SK-N-SH treated with all-trans-retinoic acid at 6 μM for 48 hours (cell line): ENCODE measurements at regions not wholly inside any gene's neighbourhood (a gene's known extent, or its start where the extent isn't known, plus 50 kb on each side); places are given as distances from the start of the nearest gene placed in this dataset.

Experiments
- ATAC-seq: fragments of 200-7000 bp; cut with Tn5 transposase; 3 replicates; pipeline ENCODE4 v1.9.1; 2020; ENCODE audit warnings: mild to moderate bottlenecking, moderate library complexity
- ARNTL ChIP-seq: fragments of 450-650 bp; formaldehyde crosslinking; IDR thresholded peaks from 2 replicates; pipeline ENCODE4 v1.5.0; 2020; ENCODE audit warnings: low read depth, mild to moderate bottlenecking, moderate library complexity, borderline replicate concordance
- BACH2 ChIP-seq: fragments of 250-450 bp; sonication (Bioruptor Pico); IDR thresholded peaks from 2 replicates; pipeline ENCODE4 v1.9.0; 2021; ENCODE audit warnings: mild to moderate bottlenecking, borderline replicate concordance
- CSDC2 ChIP-seq: fragments of 250-450 bp; sonication (Bioruptor Pico); IDR thresholded peaks from 2 replicates; pipeline ENCODE4 v1.5.0; 2020; ENCODE audit warnings: mild to moderate bottlenecking, moderate library complexity
- CSRNP3 ChIP-seq: fragments of 250-450 bp; sonication (Bioruptor Pico); IDR thresholded peaks from 2 replicates; pipeline ENCODE4 v1.5.1; 2021; ENCODE audit warnings: mild to moderate bottlenecking, moderate library complexity
- ESRRG ChIP-seq: fragments of 250-450 bp; sonication (Bioruptor Pico); IDR thresholded peaks from 2 replicates; pipeline ENCODE4 v1.6.1; 2021; ENCODE audit warnings: mild to moderate bottlenecking
- GLIS3 ChIP-seq: fragments of 250-450 bp; sonication (Bioruptor Pico); IDR thresholded peaks from 2 replicates; pipeline ENCODE4 v1.5.0; 2020; ENCODE audit warnings: mild to moderate bottlenecking, moderate library complexity
- ISL1 ChIP-seq: fragments of 250-450 bp; sonication (Bioruptor Pico); IDR thresholded peaks from 2 replicates; pipeline ENCODE4 v2.1.2; 2022; ENCODE audit warnings: mild to moderate bottlenecking, moderate library complexity
- OSR1 ChIP-seq: fragments of 250-450 bp; sonication (Bioruptor Pico); IDR thresholded peaks from 2 replicates; pipeline ENCODE4 v1.8.0; 2022; ENCODE audit warnings: moderate library complexity, mild to moderate bottlenecking, inconsistent platforms
- PATZ1 ChIP-seq: fragments of 250-450 bp; sonication (Bioruptor Pico); IDR thresholded peaks from 2 replicates; pipeline ENCODE4 v1.8.0; 2020; ENCODE audit warnings: mild to moderate bottlenecking, moderate library complexity, borderline replicate concordance
- POU6F1 ChIP-seq: fragments of 250-450 bp; sonication (Bioruptor Pico); IDR thresholded peaks from 2 replicates; pipeline ENCODE4 v1.8.0; 2021; ENCODE audit warnings: low read depth, mild to moderate bottlenecking, moderate library complexity, borderline replicate concordance
- PPARA ChIP-seq: fragments of 250-450 bp; sonication (Bioruptor Pico); IDR thresholded peaks from 2 replicates; pipeline ENCODE4 v1.5.0; 2020; ENCODE audit warnings: mild to moderate bottlenecking, borderline replicate concordance
- RARB ChIP-seq: fragments of 250-450 bp; sonication (Bioruptor Pico); IDR thresholded peaks from 2 replicates; pipeline ENCODE4 v1.8.0; 2021; ENCODE audit warnings: mild to moderate bottlenecking, moderate library complexity
- SNAI2 ChIP-seq: fragments of 250-450 bp; sonication (Bioruptor Pico); IDR thresholded peaks from 2 replicates; pipeline ENCODE4 v1.5.0; 2020; ENCODE audit warnings: mild to moderate bottlenecking, moderate library complexity
- TOX ChIP-seq: fragments of 250-450 bp; sonication (Bioruptor Pico); IDR thresholded peaks from 2 replicates; pipeline ENCODE4 v1.8.0; 2021; ENCODE audit warnings: mild to moderate bottlenecking, moderate library complexity, borderline replicate concordance
- TSHZ2 ChIP-seq: fragments of 250-450 bp; sonication (Bioruptor Pico); IDR thresholded peaks from 2 replicates; pipeline ENCODE4 v1.5.0; 2020; ENCODE audit warnings: mild to moderate bottlenecking, moderate library complexity
- ZC3H10 ChIP-seq: fragments of 250-450 bp; sonication (Bioruptor Pico); IDR thresholded peaks from 2 replicates; pipeline ENCODE4 v1.5.1; 2021; ENCODE audit warnings: mild to moderate bottlenecking, moderate library complexity
- ZFP3 ChIP-seq: fragments of 250-450 bp; sonication (Bioruptor Pico); IDR thresholded peaks from 2 replicates; pipeline ENCODE4 v1.5.0; 2020; ENCODE audit warnings: mild to moderate bottlenecking, moderate library complexity
- ZFP30 ChIP-seq: fragments of 450-650 bp; formaldehyde crosslinking; IDR thresholded peaks from 2 replicates; pipeline ENCODE4 v1.5.0; 2022; ENCODE audit warnings: mild to moderate bottlenecking, moderate library complexity
- ZNF565 ChIP-seq: fragments of 450-650 bp; formaldehyde crosslinking; conservative IDR thresholded peaks from 2 replicates; pipeline ENCODE4 v1.5.0; 2020; ENCODE audit warnings: low read depth, mild to moderate bottlenecking, moderate library complexity
- ZNF70 ChIP-seq: fragments of 450-650 bp; formaldehyde crosslinking; IDR thresholded peaks from 2 replicates; pipeline ENCODE4 v1.5.0; 2020; ENCODE audit warnings: mild to moderate bottlenecking, moderate library complexity
- ZNF8 ChIP-seq: fragments of 450-650 bp; formaldehyde crosslinking; IDR thresholded peaks from 2 replicates; pipeline ENCODE4 v1.5.0; 2020; ENCODE audit warnings: mild to moderate bottlenecking, moderate library complexity

- TF ChIP-seq TSHZ2 (CRISPR knock-in tag) (no peak), ZNF565 (CRISPR knock-in tag) (no peak), ZC3H10 (CRISPR knock-in tag) (no peak), GLIS3 (CRISPR knock-in tag) (no peak), ARNTL (CRISPR knock-in tag) (no peak)
- TF ChIP-seq, all 23 proteins: peak for 0
These were observed 52.2 kb downstream of the POLR1D start for GRCh38 chr13:27673911-27674310.

GRCh38 chr13:27678306-27679040 is 56.8 kb downstream of the POLR1D start:
- ATAC-seq: no peak
- TF ChIP-seq RARB (CRISPR knock-in tag): no peak
- TF ChIP-seq TOX (CRISPR knock-in tag): no peak
- TF ChIP-seq CSDC2: no peak
- no peak for TF ChIP-seq ARNTL (CRISPR knock-in tag)
- no peak for TF ChIP-seq POU6F1 (CRISPR knock-in tag)
- no peak for TF ChIP-seq ZC3H10 (CRISPR knock-in tag)
- TF ChIP-seq, all 23 proteins: peak for 0

More at GRCh38 chr13:27673911-27674310, 52.2 kb downstream of the POLR1D start:
- no peak for ATAC-seq

- TF ChIP-seq ZNF565 (CRISPR knock-in tag) (no peak), ZNF8 (CRISPR knock-in tag) (no peak), ZFP30 (CRISPR knock-in tag) (no peak), TOX (CRISPR knock-in tag) (no peak), ZNF70 (CRISPR knock-in tag) (no peak), POU6F1 (CRISPR knock-in tag) (no peak), CSRNP3 (CRISPR knock-in tag) (no peak), ZFP3 (no peak), PPARA (CRISPR knock-in tag) (no peak), PATZ1 (CRISPR knock-in tag) (no peak), ARNTL (CRISPR knock-in tag) (no peak), SNAI2 (no peak), GLIS3 (CRISPR knock-in tag) (no peak), ISL1 (CRISPR knock-in tag) (no peak), CSDC2 (no peak), OSR1 (CRISPR knock-in tag) (no peak), ESRRG (CRISPR knock-in tag) (no peak), BACH2 (CRISPR knock-in tag) (no peak)
These were observed 57.7 kb downstream of the POLR1D start for GRCh38 chr13:27679396-27679795.

More at GRCh38 chr13:27679396-27679795, 57.7 kb downstream of the POLR1D start:
- no peak for ATAC-seq
